GM21381 (cell line): ENCODE measurements at regions not wholly inside any gene's neighbourhood (a gene's known extent, or its start where the extent isn't known, plus 50 kb on each side); places are given as distances from the start of the nearest gene placed in this dataset.
"Not testable (repeated sequence)": the region's sequence is repeated elsewhere in the genome, so short reads cannot be mapped to it uniquely, and the experiment has no call there.

ENCODE experiments used
- ATAC-seq: cut with Tn5 transposase; IDR thresholded peaks from one replicate; pipeline ENCODE4 v1.9.1; 2021; ENCODE audit warnings: mild to moderate bottlenecking, moderate library complexity; ENCODE audit not compliant: unreplicated experiment

GRCh38 chr7:65069476-65069875, 63.0 kb upstream of the ERV3-1 start:
- ATAC-seq: not testable (repeated sequence)

GRCh38 chr7:65062566-65062965, 56.1 kb upstream of the ERV3-1 start:
- ATAC-seq: not testable (repeated sequence)

- not testable (repeated sequence) for ATAC-seq
These were observed 52.8 kb upstream of the ERV3-1 start for GRCh38 chr7:65059247-65059646.
